HG03354 (cell line): ENCODE measurements at regions not wholly inside any gene's neighbourhood (a gene's known extent, or its start where the extent isn't known, plus 50 kb on each side); places are given as distances from the start of the nearest gene placed in this dataset.
"Not testable (repeated sequence)": the region's sequence is repeated elsewhere in the genome, so short reads cannot be mapped to it uniquely, and the experiment has no call there.

ENCODE experiments used
- ATAC-seq: cut with Tn5 transposase; IDR thresholded peaks from one replicate; pipeline ENCODE4 v1.9.1; 2021; ENCODE audit warnings: mild to moderate bottlenecking; ENCODE audit not compliant: unreplicated experiment, poor library complexity, severe bottlenecking

DNA sequence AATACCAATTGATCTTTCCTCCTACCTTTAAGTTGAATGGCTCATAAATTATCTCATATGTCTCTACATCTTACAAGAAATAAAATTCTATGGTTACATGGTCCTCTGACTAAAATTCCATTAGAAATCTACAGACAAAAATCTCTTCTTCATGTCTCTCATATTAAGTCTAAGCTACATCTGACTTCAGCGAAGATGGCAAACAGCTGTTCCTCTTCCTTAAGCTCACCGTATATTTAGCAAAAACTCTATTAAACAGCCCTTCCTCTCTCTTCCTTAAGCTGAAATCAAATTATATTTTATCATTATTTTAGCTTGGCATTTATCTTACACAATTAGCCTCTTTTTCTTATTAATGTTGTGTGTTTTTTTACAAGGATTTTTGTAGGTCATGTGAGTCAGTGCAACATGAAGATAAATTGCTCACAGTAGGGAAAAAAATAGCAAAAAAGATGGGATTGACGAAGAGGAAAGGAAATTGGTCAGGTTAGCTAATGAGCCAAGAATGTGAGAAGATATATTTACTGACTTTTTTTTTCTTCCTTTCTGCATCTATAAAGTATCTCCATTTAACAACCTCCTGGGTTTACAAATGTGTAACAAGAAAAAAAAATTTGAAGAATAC is 2412.8 kb downstream of the ARAP2 start:
- no peak for ATAC-seq

DNA sequence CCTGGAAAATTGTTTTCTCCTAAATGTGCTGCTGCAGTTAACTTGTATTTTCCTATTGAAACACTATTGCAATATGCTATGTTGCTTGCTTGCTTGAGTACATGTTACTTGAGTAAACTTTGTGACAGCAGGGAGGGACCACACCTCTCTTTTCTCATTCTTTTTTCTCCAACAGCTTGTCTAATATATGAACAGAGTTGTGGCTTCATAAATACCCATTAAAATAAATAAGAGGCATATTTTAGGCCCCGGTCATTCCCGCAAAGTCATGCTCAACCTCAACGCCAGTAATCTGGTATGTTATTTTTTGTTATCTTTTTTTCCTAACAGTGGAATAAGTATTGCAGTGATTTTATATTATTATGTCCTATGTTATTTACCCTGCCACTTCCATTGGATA is 2408.6 kb downstream of the ARAP2 start:
- ATAC-seq, result not testable (repeated sequence)

DNA sequence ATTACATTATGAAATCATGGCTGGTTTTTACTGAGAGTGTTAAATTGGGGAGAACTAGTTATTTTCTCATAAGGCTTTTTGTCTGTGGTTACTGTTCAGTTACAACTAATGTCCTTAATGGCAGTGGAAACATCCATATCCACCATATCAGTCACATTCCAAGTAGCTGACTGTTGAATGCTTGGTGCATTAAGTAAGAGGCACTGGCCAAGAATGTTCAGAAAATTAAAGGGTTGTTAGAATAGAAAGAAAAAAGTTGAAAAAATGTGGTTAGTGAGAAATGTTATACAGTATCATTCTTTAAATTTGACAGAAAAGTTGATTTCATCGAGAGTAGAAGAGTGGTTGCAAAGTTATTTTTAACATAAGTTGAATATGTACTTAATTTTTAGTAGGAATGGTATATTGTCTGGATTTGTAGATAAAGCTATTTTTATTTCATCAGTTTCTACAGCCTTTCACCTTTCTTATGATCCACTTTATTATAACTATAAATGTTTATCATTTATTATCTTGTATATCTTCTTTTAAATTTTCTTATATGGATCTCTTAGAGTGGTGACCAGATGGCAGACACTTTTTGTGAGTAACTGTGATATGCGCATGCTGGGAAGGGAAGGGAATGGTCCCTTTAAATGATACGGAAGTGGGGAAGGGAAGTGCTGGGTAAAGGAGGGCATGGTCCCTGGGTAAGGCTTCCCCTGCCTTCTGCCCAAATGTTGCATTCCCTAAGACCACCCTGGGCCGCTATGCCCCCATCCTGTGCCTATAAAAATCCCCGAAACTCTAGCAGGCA is 2407.1 kb downstream of the ARAP2 start:
- ATAC-seq, result no peak

DNA sequence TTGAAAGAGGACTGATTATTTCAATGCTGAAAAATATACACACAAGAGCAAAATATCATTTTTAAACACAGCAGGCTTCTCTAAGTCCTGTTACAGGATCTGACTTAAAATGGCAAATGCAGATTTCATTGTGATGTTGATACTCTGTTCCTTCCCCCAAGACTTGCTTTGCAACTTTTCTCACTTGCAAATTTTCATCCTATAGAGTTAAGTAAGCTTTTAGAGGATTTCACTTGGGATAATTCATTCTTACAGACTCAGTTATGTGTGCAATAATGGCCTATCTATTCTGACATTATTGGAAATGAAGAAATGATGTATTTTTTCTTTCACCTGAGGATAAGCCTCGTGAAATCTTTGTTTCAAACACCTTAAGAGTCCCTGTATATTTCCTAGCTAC is 2403.2 kb downstream of the ARAP2 start:
- ATAC-seq, result no peak

DNA sequence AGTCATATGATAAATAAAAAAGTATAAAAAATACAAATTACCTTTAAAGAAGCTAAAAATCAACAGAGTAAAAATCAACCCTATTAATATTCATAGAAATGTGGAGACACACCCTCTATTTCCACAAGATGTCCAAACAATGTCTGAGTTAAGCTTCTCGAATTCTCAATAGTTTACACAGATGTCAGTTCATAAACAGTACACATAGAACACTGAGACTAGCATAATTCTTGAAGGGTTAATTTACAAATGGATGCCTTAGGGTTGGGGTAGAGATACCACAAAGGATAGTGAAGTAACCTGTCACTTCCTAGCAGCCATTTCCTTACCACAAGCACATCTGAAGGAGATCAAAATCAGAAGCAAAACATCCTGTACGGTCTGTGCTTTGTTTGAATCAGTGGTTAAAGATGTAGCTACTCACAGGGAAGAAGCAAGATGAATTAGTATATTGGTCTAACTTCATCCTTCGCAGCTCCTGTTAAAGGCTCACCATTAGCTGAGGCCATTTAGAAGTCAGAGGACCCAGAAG is 2393.9 kb downstream of the ARAP2 start:
- ATAC-seq, result no peak

DNA sequence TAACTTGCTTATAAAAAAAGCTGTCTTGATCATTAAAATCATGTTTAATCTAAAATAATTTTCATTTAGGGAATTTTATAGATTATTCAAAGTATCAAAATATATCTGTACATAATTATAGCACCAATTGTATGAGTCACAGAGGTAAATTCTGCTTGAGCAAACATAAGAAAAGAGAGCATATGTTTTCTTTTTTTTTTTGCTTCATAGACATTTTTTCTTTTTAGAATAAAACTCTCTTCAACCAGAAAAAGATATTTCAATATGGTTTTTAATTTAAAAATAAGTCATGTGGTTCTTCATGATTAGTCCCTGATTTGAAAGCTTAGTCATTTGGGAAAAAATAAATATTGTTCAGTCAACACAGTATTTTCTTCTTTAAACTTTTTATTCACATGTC is 2390.6 kb downstream of the ARAP2 start:
- ATAC-seq, result not testable (repeated sequence)

DNA sequence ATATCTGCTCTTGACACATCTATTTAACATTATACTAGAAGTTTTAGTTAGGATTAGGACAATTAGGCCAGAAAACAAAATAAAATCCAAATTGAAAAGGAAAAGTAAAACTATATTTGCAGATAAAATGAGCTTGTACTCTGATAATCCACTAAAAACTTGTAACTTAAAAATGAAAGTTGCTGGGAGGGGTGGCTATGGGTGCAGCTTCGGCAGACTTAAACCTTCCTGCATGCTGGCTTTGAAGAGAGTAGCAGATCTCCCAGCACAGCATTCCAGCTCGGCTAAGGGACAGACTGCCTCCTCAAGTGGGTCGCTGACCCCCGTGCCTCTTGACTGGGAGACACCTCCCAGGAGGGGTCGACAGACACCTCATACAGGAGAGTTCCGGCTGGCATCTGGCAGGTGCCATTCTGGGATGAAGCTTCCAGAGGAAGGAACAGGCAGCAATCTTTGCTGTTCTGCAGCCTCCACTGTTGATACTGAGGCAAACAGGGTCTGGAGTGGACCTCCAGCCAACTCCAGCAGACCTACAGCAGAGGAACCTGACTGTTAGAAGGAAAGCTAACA is 2379.9 kb downstream of the ARAP2 start:
- no peak for ATAC-seq

DNA sequence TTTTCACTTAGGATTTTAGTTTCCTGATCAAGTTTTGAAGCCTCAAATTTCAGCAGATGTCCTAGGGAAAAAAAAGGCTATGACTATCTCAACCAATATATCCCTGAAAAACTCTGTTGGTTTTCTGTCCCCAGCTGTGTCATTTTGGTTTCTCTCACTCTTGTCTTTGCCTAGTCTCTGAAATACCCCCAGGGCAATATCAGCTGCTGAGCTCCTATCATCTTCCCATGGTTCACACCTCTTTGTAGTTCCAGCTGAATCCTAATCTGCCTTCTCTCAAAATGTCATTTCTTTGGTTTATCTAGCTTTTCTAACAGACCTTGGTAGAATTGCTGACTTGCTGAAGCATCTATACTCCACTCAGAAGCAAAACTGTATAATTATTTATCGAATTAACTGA is 2370.5 kb downstream of the ARAP2 start:
- no peak for ATAC-seq

DNA sequence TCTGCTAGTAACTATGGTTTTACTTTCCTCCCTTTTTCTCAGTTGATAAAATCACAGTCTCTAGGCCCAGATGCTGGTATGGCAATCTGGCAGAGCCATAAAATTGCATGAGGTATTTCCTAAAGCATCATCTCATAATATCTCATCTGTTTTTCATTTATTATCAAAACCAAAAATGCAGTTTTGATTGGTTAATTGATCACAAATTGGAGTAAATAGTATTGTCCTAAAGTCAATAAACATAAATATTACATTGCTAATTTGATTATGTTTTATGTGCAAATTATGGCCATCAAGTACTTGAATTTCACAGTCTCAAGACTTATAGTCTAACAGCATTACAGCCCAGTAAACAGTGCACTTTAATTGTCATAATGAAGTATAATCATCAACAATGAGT is 2365.6 kb downstream of the ARAP2 start:
- no peak for ATAC-seq

DNA sequence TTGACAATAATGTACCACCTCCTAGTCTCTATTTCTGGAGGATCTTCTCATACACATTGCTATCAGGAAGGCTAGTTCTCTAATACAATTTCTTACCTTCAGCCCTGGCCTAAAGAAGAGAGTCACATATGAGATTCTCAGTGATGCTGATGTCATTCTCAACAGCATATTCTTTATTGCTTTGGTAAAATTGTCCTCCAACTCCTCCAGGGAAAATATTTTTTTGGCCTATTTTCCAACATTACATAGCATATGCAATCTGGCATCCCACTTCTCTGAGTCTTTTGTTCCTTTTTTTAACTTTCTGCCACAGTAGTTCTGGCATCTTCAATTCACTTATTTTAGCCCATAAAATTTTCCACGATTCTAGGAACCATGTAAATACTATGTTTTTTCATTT is 2363.1 kb downstream of the ARAP2 start:
- ATAC-seq, result no peak

DNA sequence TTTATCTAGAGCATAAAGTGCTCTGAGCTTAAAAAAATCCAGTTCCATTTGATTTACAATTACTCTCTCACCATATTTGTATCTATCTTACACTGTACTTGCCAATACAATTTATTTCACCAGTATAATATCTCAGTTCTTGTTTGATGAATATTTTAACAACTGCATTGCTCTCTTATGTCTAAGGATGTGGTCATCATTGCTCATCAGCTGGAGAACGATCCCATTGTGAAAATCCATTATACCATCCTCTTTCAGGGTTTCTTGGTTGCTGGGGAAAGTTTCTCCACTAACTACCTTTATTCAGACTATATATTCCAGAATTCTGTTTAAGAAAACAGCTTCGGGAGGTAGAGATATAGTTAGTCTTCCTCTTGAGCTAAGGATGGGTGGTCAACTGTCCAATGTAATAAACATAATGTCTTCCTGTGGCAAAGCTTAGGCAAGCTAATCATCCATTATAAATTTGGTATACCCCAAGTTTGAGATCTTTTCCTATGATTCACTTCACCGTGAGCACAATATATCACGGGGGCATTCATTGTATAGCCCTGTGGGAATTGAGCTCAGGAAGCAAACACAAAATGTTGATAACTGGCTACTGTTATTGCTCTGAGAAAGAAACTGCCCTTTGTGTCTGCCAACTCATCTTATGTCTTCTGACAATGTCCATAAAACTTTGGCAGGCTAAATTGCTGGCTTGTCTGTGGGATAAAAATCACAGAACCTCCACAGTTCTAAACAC is 2361.9 kb downstream of the ARAP2 start:
- ATAC-seq, result no peak

DNA sequence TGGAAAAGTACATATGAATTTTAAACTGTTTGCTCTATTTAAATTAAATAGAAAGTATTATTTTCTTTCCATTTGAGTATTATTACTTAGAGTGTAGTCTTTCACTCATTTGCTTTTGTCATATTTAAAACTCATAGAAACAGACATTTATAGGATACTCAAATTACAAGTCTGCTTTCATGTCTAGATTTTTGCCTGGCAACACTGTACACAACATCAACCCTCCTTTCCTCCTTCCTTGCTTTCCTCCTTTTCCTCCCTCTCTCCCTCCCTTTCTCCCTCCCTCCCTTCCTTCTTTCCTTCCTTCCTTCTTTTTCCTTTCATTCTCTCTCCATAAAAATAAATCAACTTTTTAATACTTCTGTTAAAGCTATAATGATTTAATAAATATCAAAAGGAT is 2361.2 kb downstream of the ARAP2 start:
- ATAC-seq, result no peak

DNA sequence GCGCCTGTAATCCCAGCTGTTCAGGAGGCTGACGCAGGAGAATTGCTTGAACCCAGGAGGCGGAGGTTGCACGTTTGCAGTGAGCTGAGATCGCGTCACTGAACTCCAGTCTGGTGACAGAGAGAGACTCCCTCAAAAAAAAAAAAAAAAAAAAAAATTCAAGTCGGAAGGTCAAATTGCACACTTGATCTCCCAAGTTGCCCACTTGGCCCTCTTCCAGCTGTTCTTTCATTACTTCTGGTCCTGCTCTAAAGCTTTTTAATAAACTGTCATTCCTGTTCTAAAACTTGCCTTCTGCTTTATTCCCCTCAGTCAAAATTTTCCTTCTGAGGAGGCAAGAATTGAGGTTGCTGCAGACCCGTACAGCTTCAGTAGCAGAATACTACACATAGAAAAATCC is 2358.0 kb downstream of the ARAP2 start:
- ATAC-seq, result no peak

DNA sequence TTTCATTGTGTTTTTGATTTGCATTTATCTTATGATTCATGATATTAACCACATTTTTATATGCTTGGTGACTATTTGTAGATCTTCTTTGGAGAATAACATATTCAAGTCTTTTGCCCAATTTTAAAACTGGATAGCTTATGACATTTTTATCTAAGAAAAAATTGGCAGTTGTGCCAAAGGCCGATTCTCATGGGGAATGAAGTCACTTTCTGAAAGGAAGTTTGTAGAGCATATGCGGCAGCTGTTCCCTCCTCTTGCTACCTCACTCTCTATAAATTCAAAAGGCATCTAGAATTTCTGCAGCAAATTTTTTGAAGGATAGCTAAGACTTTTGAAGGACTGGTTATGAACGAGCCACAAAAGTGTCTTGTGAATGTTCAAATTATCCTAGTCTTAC is 2353.5 kb downstream of the ARAP2 start:
- ATAC-seq, result no peak

DNA sequence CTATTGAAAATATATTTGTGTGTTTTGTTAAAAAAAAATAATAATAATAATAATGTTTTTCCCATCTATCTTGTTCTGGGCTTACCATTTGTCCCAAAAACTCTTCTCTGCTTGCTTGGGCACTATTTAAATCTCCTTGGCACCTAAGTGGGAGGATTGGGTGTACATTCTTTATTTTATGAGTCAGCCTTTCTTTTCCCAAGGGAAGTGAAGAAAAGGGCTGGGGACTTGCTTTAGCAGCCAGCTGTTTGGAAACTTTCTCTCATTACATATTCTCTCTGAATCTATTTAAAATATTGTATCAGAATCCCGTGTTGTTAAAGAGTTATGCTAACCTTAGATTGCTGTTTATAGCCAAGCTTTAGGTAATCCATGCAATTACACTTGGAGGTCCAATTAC is 2332.4 kb downstream of the ARAP2 start:
- no peak for ATAC-seq

DNA sequence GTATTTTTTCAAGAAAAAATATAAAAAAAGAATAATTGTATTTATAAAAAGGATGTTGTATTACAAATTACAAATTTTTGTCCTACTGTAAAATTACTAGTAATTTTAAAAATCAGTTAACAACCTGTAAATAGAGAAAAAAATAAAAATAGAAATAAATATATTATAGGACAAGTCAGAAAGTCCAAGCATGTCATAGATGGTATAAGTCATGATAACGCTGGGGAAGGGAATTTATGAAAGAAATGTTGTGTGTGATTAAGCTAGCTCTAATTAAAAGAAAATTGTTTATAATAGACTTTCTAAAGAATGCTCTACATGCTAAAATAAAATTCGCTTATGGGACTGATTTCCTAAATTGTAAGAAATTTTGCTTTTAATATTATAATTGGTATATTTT is 2329.9 kb downstream of the ARAP2 start:
- no peak for ATAC-seq

DNA sequence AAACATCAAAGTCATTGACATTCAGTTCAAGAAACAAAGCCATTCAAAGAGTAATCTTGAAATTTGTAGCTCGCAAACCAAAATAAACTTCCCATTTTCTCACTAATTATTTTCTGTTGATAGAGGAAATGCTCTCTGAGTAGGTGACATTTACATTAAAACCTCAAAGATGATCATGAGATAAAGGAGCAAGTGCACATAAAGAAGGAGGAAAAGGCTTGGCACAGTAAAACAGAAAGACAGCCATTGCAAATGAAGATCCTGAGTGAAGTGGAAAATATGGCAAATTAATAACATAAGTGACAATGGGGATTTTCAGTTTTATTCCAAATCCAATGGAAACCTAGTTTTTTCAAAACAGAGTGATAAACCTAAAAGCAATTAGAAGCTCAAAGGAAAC is 2320.8 kb downstream of the ARAP2 start:
- ATAC-seq, result no peak

DNA sequence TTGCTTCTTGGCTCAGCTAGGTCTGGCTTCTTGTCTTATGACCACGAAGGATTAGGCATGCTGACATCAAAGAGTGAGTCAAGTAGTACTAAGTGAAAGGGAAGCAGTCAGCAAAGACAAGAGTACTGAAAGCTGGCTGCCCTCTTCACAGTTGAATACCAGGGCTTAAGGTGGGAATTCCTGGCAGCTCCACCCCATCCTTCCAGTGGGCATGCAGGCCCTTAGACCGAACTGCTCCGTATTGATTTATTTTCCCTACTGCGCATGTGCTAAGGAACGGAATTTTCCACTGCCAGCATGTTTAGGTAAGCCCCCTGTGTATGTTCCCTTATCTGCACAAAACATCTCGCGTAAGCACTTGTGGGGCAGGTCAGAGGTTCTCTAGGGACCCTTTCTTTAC is 2320.1 kb downstream of the ARAP2 start:
- no peak for ATAC-seq

DNA sequence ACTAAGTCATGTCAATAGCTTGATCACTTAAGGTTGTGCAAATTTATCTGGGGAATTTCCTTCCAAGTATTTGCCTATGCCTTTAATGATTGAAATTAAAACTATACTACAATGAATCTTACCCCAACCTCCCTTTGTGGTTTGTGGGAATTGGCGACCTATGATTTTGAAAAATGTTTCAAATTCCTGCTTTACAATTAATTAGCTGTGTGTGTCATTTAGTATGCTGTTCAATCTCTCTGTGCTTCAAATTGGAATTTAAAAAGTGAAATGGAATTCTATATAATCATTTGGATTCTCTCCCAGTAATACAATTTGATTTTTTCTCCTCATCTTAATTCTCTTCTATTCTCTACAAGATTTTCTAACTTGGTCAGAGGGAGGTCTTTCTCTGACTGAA is 2319.5 kb downstream of the ARAP2 start:
- no peak for ATAC-seq

DNA sequence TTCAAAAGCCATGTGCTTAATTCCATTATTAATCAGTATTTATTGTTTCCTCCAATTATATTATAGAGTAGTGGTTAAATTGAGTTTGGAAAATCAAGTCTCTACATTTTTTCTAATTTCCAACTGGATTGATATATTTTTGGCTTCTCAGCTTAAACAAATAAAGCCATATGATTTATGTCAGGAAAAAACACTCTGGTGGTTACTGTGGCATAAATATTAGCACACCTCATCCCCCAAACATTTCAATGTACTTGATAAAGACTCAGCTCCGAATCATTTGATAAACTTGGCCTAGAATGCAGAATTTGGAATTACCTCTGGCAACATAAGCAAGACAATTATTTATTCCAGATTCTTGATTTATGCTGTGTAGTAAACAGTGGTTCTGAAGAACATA is 2313.8 kb downstream of the ARAP2 start:
- ATAC-seq, result no peak
